ENCODE measurements at regions not wholly inside any gene's neighbourhood (a gene's known extent, or its start where the extent isn't known, plus 50 kb on each side); places are given as distances from the start of the nearest gene placed in this dataset.
"Not testable (repeated sequence)": the region's sequence is repeated elsewhere in the genome, so short reads cannot be mapped to it uniquely, and the experiment has no call there.

- Histone ChIP-seq H3K4me3 (ENCODE audit: low read depth, low read length) (no peak overlapping the region), H3K36me3 (ENCODE audit: control insufficient read depth, insufficient read depth, low read length) (no peaks in the 10 kb centered on the region), H3K27me3 (ENCODE audit: control insufficient read depth, insufficient read depth, low read length) (no peaks in the 10 kb centered on the region)
- DNase-seq (ENCODE audit: low read depth) (no peak), FAIRE-seq (no peak)
- no peak for TF ChIP-seq CTCF (IDR thresholded peaks at IDR 0.05; ENCODE audit: insufficient read depth, low read length, severe bottlenecking)
These were observed 360.0 kb downstream of the CD83 start for GRCh38 chr6:14477559-14477958.

- no peaks in the 10 kb centered on the region for H3K36me3 ChIP-seq (ENCODE audit: control insufficient read depth, insufficient read depth, low read length)
- TF ChIP-seq CTCF (IDR thresholded peaks at IDR 0.05; ENCODE audit: insufficient read depth, low read length, severe bottlenecking), result no peak
- H3K4me3 ChIP-seq (ENCODE audit: low read depth, low read length), result no peak overlapping the region
- DNase-seq (ENCODE audit: low read depth) (no peak), FAIRE-seq (no peak)
- no peaks in the 10 kb centered on the region for H3K27me3 ChIP-seq (ENCODE audit: control insufficient read depth, insufficient read depth, low read length)
These were observed 361.0 kb downstream of the CD83 start for GRCh38 chr6:14478381-14479225.

- not testable (repeated sequence) for FAIRE-seq; DNase-seq (ENCODE audit: low read depth); H3K4me3 ChIP-seq (ENCODE audit: low read depth, low read length); H3K27me3 ChIP-seq (ENCODE audit: control insufficient read depth, insufficient read depth, low read length); H3K36me3 ChIP-seq (ENCODE audit: control insufficient read depth, insufficient read depth, low read length)
These were observed 364.4 kb downstream of the CD83 start for GRCh38 chr6:14481946-14482345.

GRCh38 chr6:14487625-14488024 lies 370.1 kb downstream of the CD83 start:
- FAIRE-seq (no peak), DNase-seq (ENCODE audit: low read depth) (no peak)
- Histone ChIP-seq H3K4me3 (ENCODE audit: low read depth, low read length) (no peak overlapping the region), H3K36me3 (ENCODE audit: control insufficient read depth, insufficient read depth, low read length) (no peaks in the 10 kb centered on the region), H3K27me3 (ENCODE audit: control insufficient read depth, insufficient read depth, low read length) (no peaks in the 10 kb centered on the region)
- no peak for TF ChIP-seq CTCF (IDR thresholded peaks at IDR 0.05; ENCODE audit: insufficient read depth, low read length, severe bottlenecking)

GRCh38 chr6:14488180-14488579 lies 370.6 kb downstream of the CD83 start:
- DNase-seq (ENCODE audit: low read depth), result no peak
- no peak for FAIRE-seq
- Histone ChIP-seq H3K4me3 (ENCODE audit: low read depth, low read length) (no peak overlapping the region), H3K27me3 (ENCODE audit: control insufficient read depth, insufficient read depth, low read length) (no peaks in the 10 kb centered on the region), H3K36me3 (ENCODE audit: control insufficient read depth, insufficient read depth, low read length) (no peaks in the 10 kb centered on the region)
- TF ChIP-seq CTCF (IDR thresholded peaks at IDR 0.05; ENCODE audit: insufficient read depth, low read length, severe bottlenecking), result no peak

- Histone ChIP-seq H3K36me3 (ENCODE audit: control insufficient read depth, insufficient read depth, low read length) (no peaks in the 10 kb centered on the region), H3K27me3 (ENCODE audit: control insufficient read depth, insufficient read depth, low read length) (no peaks in the 10 kb centered on the region), H3K4me3 (ENCODE audit: low read depth, low read length) (no peak overlapping the region)
- no peak for DNase-seq (ENCODE audit: low read depth)
- no peak for FAIRE-seq
- no peak for TF ChIP-seq CTCF (IDR thresholded peaks at IDR 0.05; ENCODE audit: insufficient read depth, low read length, severe bottlenecking)
These were observed 371.9 kb downstream of the CD83 start for GRCh38 chr6:14489445-14489844.
